Suprapubic skin (tissue), 3 donors: ENCODE measurements at regions not wholly inside any gene's neighbourhood (a gene's known extent, or its start where the extent isn't known, plus 50 kb on each side); places are given as distances from the start of the nearest gene placed in this dataset.

Source experiments
- EP300 ChIP-seq: sonication (generic); formaldehyde crosslinking; IDR thresholded peaks from one replicate; pipeline ENCODE4 v1.6.1; 2017; ENCODE audit warnings: antibody characterized with exemption
- TF ChIP-seq, protein P1 (sequence below), 2 donors: fragments of 200-600 bp in 1 of 2; fragments of 450-650 bp in 1 of 2; sonication (generic) in 1 of 2; IDR thresholded peaks; one replicate each; pipeline ENCODE4 v1.5.1; 2016 to 2019; ENCODE audit warnings: antibody characterized with exemption in 2 of 2, mild to moderate bottlenecking in 1 of 2, moderate library complexity in 1 of 2

DNA sequence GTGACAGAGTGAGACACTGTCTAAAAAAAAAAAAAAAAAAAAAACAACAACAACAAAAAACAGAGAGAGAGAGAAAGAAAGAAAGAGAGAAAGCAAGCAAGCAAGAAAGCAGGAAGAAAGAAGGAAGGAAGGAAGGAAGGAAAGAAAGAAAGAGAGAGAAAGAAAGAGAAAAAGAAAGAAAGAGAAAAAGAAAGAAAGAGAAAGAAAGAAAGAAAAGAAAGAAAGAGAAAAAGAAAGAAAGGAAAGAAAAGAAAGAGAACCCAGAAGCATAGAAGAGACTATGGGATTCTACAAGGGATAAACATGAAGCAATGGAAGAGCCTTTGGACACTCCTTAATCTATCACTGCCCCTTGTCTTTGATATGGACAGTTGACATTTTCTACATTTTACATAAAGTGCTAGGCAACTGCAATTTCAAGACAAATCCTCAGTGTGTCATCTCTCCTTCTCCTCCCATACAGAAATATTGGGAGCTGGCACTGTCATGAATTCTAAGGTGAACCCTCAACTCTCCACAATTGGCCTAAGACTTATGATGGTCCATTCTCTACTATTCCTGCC is 151.9 kb upstream of the CPM start:
- TF ChIP-seq, protein P1, sequence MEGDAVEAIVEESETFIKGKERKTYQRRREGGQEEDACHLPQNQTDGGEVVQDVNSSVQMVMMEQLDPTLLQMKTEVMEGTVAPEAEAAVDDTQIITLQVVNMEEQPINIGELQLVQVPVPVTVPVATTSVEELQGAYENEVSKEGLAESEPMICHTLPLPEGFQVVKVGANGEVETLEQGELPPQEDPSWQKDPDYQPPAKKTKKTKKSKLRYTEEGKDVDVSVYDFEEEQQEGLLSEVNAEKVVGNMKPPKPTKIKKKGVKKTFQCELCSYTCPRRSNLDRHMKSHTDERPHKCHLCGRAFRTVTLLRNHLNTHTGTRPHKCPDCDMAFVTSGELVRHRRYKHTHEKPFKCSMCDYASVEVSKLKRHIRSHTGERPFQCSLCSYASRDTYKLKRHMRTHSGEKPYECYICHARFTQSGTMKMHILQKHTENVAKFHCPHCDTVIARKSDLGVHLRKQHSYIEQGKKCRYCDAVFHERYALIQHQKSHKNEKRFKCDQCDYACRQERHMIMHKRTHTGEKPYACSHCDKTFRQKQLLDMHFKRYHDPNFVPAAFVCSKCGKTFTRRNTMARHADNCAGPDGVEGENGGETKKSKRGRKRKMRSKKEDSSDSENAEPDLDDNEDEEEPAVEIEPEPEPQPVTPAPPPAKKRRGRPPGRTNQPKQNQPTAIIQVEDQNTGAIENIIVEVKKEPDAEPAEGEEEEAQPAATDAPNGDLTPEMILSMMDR (IDR thresholded peaks at IDR 0.05): no peak
- no peak for TF ChIP-seq EP300
